GF-D8 (cell line): ENCODE measurements at regions not wholly inside any gene's neighbourhood (a gene's known extent, or its start where the extent isn't known, plus 50 kb on each side); places are given as distances from the start of the nearest gene placed in this dataset.

Experiments used
- DNase-seq: peaks from one replicate; lab custom pipeline; 2025; lab: John Stamatoyannopoulos, UW

DNA sequence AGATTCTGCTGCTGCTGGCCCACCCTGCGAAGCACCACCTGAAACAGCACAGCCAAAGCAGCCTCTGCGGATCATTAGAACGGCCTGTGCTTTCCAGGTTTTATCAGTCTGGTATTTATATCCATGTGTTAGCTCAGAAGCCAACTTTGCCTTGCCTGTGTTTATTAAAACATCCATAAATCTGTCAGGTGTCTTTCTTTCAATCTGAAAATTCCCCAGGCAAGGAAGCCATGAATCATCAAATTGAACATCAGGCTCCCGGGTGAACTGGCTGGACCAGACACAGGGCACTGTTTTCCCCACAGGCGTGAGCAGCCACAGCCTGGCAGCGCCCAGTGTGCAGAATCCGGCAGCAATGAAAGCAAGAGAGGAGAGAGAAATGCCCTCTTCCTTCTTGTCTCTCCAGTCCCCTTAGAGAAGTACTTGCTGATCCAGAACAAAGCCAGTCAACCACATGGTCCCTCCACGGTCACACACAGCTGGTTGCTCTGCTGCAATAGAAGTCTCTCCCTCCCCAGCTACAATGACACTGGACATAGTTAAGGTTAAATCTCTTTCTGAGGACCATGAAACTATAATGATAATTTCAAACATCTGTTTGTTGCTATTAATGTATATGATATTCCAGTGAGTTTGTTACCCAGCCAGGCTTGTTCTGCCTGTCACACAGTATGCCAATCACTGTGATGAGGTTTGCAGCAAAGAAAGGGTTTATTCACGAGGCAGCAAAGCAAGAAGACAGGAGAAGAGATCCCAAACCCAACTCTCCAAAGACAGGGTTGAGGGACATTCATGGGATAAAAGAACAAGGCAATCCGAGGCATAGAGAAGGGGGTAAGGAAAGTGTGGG is 212.1 kb upstream of the FMN2 start:
- DNase-seq, result no peak

- DNase-seq, result no peak
Measured at GRCh38 chr1:239882967-239883366, 208.7 kb upstream of the FMN2 start.

DNA sequence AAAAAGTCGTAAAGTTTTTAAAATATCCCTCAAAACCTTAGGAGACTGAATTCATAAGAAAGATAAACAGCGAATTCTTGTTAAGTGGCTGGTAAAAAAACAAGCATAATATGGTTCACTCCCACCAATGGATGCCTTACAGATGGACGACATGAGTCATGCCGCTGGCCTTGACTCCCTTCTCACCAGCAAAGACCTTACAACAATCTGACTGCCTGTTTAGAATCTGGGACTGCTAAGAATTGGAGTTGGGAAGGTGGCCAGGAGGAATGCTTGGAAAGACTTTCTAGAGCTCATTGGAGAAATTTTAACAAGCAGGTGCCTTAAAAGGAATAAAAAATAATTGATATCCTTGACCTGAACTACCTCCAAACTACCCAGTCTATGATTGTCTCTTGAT is 206.9 kb upstream of the FMN2 start:
- no peak for DNase-seq

DNA sequence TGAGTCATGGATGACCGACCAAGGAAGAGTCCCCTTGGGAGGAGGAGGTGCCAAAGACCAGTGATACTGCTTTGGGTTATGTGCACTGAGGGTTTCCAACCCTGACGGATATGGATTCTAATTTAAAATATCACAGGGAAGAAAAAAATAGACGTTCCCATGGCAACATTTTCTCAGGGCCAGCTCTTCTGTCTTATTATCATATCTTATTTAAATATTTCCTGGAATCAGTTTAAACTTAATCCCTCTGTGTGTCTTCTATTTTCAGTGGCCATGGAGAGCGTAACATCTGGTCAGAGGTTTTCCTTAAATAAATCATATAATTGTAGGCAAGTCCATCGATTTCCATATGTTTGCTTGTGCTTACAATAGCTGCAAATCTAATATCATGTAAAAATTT is 205.4 kb upstream of the FMN2 start:
- no peak for DNase-seq

- DNase-seq, result no peak
Measured at GRCh38 chr1:239888639-239889038, 203.0 kb upstream of the FMN2 start.

DNA sequence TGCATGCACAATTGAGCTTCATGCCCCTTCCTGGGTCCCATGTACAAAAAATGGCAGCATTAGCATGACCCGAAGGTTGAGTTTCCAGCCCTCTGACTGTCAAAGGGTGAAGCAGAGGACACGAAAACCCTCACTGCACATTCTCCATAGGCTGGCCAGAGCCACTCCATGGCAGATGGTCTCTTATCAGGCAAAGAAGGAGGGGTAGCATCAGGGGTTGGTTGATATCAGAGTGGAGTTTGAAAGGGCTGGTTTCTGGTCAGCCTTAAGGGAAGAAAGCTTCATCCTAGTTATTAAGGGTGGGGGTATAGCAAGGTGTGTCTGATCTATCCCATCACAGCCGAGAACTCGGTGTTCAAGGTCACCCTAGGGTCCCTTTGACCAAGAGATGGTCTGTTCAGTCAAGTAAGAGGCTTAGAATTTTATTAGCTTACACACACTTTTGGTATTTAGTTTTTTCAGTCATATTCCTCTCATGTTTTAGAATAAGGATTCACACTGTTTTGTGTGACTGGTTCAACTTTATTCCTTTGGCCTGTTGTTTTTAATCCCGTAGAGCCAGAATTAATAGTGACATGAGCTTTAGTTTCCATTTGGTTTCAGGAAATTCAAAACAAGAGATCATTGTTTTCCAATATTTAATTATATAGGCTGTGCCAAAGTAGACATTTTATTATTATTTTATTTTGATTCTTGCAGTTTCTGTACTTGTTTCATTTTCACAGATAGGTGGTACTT is 199.9 kb upstream of the FMN2 start:
- no peak for DNase-seq

DNA sequence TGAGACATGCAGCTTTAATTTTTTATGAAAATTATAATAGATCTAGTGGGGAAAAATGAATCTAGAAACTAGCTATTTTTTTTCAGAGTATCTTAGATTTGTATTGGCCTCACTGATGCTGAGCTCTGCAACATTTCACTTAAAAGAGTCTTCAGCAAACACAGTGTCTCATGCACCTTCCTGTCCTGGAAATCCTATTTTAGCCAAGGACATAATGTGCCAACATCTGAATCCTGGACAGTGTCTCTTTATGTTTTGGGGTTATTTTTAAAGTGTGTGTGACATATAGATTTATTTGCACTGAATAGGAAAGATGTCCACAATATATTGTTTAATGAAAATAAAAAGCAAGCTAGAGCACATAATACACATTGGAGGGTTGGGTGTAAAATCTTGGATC is 199.1 kb upstream of the FMN2 start:
- DNase-seq, result no peak

DNA sequence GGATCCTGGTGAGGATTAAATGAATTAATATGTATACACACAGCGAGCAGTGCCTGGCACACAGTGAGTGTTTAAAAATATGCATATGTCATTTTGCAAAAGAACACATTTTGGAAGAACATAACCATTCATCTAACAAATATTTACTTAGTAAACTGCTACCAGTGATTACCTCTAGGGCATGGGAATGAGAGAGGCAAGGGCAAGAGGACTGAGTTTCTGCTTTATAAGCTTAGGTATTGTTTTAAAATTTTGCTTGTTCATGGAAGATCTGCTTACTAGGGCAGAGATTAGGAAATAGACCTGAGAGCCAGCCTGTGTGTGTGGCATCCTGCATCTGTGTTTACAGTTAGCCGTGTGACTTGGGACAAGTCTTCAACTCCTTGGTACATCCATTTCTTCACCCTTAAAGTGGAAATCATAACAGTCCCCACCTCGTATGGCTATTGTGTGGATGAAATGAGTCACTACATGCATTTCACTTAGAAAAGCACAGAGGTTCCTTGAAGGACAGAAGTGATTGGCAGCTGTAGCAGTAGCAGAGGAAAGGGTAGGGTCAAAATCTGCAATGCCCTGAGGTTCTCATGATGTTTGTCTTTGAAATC is 198.5 kb upstream of the FMN2 start:
- no peak for DNase-seq

GRCh38 chr1:239896569-239896968 is 195.1 kb upstream of the FMN2 start:
- DNase-seq, result no peak

DNA sequence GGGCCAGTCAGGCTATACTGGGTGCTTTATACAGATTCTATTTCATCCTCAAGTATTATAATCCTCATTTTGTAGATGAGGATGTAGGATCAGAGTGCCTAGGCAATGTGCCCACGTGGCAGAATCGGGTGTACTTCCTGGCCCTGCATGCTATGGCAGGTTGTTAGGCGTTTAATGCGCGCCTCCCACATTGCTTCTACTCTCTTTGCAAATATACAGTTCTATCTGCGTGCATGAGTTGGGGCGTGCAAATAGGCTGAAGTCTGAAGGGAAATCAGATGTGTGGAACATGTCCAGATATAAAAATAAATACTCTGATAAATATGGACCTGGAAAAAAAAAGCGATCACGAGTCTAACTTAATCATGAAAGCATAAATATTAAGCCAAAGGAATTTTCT is 194.7 kb upstream of the FMN2 start:
- no peak for DNase-seq

DNA sequence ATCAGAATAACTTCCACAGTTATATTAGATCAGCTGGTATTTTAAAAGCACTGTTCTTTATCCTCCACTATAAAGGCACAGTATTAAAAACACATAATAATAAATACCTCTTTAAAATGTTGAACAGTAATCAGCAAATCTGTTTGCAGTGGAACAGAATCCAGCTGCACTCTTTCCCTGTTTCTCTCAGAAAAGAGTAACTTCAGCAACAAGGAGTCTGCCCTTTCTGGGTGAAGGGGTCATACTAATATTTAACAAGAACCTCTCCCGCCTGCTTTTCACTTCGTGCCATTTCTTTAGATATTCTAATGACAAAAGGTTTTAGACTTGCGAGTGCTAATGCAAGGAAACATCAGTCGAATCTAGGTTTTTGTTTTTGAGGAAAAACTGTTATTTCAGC is 194.2 kb upstream of the FMN2 start:
- no peak for DNase-seq

DNA sequence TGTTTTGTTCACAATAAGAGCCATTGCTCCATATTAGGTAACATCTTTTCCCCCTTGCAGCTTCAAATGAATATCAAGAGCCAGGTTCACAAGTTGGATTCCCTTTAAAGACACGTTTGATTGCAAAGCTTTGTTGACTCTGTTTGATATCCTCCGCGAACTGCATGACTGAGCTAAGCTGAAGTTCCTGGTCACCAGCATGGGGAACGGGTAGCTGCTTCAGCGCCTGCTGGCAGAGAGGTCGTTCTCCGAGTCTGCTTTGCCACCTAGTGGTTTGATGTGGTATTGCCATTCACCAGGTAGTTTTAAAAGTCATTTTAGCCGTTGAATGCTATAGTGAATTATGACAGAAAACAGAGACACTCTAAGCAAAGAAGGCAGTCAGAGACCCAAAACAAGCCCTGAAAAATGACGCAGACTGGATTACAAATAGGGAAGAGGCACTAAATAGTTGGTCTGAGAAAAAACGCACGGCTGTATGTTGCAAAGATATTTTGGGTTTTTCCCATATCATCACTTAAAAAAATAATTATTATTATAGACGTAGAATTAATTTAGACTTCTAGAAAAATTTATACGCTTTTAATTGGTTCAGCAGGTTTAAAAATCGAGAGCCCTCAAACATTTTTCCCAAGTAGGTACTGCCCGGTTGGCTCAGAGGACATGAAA is 193.5 kb upstream of the FMN2 start:
- peak; percentile 18 for DNase-seq

- no peak for DNase-seq
Measured at GRCh38 chr1:239899747-239900146, 191.9 kb upstream of the FMN2 start.

DNA sequence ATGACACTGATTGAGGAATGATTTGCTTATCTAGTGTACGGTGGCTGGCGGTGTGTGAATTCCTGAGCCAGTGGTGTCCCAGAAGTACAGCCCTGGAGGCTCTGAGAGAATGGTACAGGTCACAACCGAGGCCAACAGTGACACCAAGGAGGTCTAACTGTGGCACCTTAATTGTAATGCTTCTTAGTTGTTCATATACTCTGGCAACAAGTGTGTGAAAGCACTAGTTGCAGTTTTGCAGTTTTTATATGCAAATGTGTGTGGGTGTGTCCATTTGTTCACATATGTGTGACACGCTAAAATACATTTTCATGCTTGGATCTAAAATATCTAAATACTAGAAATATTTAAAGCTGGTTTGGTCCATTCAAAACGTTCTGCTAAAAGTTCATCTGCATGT is 185.3 kb upstream of the FMN2 start:
- no peak for DNase-seq

DNA sequence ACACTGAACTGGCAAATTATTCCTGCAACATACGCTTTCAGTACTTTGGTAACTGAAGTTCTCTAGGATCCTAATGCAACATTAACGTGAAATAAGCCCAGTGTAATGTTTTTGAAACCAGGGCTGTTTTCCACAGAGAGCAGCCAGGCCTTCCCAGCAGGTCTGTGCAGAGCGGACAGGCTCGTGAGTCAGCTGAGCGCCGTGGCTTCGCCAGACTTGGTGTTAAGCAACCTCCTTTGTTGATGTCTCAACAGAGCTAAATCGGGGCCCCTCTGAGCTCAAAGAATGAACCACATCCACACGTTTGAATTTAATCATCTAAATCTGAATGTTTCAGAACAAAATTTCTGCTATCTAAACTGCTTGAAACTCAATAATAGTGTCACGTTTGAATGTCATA is 181.8 kb upstream of the FMN2 start:
- DNase-seq, result no peak

GRCh38 chr1:239912471-239912870 is 179.2 kb upstream of the FMN2 start:
- no peak for DNase-seq

DNA sequence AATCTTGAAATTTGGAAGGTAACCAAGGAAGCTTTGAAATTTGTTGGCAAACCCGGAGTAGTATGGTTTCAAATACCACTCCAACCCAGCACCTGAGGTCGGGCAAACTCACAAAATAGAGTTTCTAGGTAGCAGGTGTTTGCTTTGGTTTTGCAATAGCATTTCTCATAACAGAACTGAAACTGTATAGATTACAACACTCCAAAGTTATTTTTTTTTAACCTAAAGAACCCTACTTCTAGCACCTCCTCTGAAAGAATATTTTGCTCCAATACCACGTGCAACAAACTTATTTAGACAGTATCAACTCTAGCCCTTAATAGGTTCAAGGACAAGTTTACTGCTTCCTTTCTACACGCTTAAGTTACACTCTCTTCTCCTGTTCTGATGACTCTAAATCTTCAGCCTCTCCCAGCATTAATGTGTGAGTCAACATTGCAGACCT is 178.5 kb upstream of the FMN2 start:
- DNase-seq, result no peak

DNA sequence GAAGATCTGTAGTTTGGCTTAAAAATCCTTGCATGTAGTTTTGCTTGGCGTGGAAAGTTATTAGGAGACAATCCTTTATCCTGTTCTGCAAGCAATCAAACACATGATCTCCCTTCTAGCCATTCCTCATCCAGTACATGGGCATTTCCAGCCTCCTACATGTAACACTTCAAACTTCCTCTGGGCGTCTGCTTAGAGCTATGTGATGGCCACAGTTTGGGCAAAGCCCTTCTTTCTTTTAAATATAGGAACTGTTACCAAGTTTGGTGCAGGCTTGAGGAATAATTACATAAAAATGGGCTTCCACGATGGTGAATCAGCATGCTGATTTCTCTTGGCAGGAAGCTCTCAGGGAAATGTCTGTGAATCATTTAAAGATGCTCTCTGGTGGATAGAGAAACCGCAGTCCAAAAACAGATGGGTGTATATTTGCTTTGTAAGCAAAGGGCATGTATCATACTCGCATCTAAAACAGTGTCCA is 176.9 kb upstream of the FMN2 start:
- no peak for DNase-seq

GRCh38 chr1:239918634-239919033 is 173.0 kb upstream of the FMN2 start:
- no peak for DNase-seq

- DNase-seq, result no peak
Measured at GRCh38 chr1:239920214-239920613, 171.5 kb upstream of the FMN2 start.

- DNase-seq, result no peak
Measured at GRCh38 chr1:239922778-239923522, 168.7 kb upstream of the FMN2 start.
